Stimulated activated naive CD8-positive, alpha-beta T cell treated with anti-CD3 and anti-CD28 coated beads, Interleukin-15, Interleukin-2, amounts not matched to agents 100 U/mL and 50 U/mL, for 24 hours (primary cell): ENCODE measurements at regions not wholly inside any gene's neighbourhood (a gene's known extent, or its start where the extent isn't known, plus 50 kb on each side); places are given as distances from the start of the nearest gene placed in this dataset.

Experiments used
- ATAC-seq: fragments of 150-1000 bp; cut with Tn5 transposase; one replicate; pipeline ENCODE4 v1.10.0; 2021
- DNase-seq: peaks from one replicate; pipeline ENCODE4 v3.0.0; 2021

DNA sequence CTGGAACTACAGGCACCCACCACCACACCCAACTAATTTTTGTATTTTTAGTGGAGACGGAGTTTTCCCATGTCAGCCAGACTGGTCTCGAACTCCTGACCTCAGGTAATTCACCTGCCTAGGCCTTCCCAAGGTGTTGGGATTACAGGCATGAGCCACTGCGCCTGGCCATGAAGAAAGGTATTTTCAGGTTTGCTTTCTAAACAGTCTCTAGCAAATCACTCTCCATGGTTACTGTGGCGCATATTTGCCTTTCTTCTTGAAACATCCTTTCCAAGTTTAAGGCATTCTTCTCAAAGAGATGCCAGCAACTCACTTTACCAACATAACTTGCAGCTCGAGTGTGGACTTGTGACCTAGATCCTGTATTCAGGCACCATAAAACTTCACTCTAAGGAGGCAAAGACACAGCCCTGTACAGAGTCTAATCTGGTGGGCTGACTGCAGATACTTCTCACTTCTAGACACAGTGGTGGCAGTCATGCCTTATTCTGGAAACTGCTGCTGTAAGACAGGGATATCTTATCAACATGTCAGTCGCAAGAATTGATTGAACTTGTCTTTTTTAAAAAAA lies 461.4 kb upstream of the TSHZ3 start:
- DNase-seq (no peak), ATAC-seq (no peak)

- DNase-seq (no peak), ATAC-seq (no peak)
Observed at GRCh38 chr19:31817971-31818797, 468.9 kb upstream of the TSHZ3 start.

DNA sequence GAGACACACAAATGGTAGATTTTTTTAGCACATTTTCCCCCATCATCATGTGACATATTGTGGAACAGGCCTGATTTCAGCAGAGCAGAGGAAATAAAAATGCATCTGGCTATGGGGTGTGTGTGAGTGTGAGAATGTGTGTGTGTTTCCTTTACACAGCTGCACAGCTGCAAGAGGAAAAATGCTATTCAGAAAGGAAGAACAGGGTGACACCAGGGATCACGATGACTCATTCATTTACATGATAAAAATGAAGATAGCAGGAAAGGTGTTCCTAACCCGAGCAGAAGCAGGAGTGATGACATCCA lies 469.5 kb upstream of the TSHZ3 start:
- ATAC-seq, result no peak
- no peak for DNase-seq

DNA sequence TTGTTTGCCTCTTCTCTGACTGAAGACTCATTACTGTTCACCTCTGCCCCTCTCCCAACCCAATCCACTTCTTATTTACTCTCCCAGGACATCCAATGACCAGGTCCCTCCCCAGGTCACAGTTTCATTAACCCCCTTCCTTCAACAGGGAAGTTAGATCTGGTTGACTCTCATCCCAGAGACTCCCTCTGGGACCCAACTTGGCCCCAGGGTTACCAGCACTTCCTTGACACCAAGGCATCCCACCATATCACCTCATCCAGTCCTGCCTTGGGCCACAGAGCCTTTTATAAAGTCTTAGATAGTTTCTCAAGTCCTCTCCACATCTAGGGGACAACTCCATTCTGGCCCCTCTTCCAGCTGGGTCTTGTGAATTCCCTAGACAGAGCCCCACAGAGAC lies 470.6 kb upstream of the TSHZ3 start:
- no peak for ATAC-seq

GRCh38 chr19:31821346-31821745 lies 472.1 kb upstream of the TSHZ3 start:
- ATAC-seq (no peak), DNase-seq (no peak)

More for the DNA sequence above, 470.6 kb upstream of the TSHZ3 start:
- no peak for DNase-seq

- ATAC-seq (no peak), DNase-seq (no peak)
Observed at GRCh38 chr19:31825134-31826094, 476.2 kb upstream of the TSHZ3 start.

DNA sequence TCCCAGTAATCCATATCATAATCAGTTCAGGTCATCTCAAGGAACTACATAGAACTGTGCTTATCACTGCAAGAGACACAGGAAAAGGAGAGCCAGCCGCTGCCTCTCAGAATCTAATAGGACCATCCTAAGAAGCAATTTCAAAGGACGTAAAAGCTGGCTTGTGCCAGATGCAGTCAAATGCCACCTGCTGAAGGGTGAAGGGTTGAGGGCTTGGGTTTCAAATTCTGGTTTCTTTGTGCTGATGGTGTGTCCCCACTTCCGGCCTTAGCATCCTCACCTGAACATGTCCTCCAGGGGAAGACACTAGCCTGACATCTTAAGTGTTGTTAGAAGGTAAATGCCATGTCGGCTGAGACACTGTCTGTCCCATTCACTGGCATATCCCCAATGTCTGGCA lies 477.1 kb upstream of the TSHZ3 start:
- DNase-seq (no peak), ATAC-seq (no peak)

GRCh38 chr19:31831421-31832175 lies 482.4 kb upstream of the TSHZ3 start:
- ATAC-seq, result no peak

DNA sequence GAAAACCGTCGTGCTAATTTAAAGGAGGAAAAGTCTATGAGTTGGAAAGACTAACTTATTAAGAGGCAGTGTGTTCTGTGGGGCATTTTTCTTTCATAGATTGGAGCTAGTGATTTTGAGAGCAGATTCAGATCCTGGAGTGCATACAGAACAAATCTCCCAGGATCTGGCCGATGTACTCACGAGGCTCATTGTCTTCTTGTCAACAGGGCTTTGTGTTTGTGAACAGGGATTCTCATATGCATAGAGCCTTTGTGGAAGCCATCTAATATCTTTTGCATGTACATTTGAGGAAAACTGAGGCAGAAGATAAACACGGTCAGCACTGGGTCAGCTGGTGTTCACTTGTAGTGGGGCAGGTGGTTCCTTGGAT lies 482.9 kb upstream of the TSHZ3 start:
- ATAC-seq, result no peak
- no peak for DNase-seq

More at GRCh38 chr19:31831421-31832175, 482.4 kb upstream of the TSHZ3 start:
- no peak for DNase-seq

- no peak for DNase-seq
- no peak for ATAC-seq
Observed at GRCh38 chr19:31834070-31834469, 484.8 kb upstream of the TSHZ3 start.

DNA sequence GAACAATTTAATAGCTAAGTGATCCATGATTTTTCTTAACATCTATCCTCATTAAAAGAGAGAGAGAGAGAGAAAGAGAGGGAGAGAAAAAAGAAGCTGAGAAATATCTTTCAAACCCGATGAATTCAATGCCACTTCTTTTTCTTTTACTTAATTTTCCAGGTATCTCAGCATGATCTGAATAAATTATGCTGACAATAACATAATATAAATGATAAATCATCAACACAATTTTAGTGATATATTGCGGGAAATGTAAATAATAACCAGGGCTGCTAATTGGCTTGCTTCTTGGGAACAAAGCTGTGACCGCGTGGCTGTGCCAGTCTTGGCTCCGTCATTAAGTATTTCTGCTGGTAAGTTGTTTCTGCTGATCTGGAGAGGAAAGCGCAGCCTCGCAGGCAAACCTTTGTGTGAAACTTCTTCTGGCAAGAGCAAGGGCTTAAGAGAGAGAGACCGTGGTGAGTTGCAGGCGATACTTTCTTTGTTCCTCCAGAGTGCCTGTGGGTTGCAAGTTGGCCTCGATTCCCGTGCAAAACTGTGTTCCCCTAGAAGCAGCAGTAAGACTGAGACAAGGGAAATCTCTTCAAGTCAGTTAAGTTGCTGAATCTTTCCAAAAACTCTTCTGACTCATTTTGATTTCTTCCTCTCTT lies 489.1 kb upstream of the TSHZ3 start:
- no peak for DNase-seq
- ATAC-seq, result no peak

GRCh38 chr19:31840371-31840770 lies 491.1 kb upstream of the TSHZ3 start:
- DNase-seq (no peak), ATAC-seq (no peak)

- ATAC-seq, result no peak
- no peak for DNase-seq
Observed at GRCh38 chr19:31841755-31842154, 492.5 kb upstream of the TSHZ3 start.

GRCh38 chr19:31863122-31863521 lies 482.3 kb upstream of the ZNF507 start:
- ATAC-seq, result no peak
- DNase-seq, result no peak

GRCh38 chr19:31874313-31874712 lies 471.1 kb upstream of the ZNF507 start:
- DNase-seq (no peak), ATAC-seq (no peak)

DNA sequence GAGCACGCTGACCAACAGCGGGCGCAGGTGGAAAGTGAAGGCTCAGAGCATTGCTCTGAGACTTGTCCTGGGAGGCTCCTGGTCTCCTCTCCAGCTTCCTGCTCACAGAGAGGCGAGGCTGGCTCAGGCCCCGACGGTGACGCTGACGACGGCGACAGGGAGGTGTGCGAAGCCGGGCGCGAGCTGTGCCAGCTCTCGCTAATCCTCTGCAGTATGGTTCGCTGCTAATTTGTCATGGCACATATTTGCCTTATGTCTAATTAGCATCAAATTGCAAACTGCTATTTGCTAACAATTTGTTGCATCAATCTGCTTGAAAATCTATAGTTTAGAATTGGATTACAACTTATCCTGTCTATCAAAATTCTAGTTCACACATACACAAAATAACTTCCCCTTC lies 469.8 kb upstream of the ZNF507 start:
- no peak for ATAC-seq
- DNase-seq, result no peak

GRCh38 chr19:31880283-31880682 lies 465.1 kb upstream of the ZNF507 start:
- DNase-seq (no peak), ATAC-seq (no peak)

DNA sequence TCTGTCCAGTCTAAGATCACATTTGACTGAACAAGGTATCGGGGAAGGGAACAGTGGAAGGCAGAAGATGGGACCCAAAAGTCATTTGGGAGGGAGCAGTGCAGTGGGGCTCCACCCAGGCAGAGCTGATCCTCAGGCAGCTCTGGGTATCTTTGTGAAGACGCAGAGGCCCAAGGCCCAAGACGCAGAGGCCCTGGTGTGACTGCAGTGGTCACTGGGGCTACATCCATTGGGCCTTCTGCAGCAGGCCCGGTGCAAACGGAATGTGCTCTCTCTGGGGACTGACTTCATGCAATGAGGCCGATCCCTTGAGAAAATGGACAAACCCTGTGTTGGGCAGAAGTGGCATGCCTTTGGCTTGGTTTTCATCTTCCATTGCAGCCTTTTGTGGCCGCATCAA lies 463.4 kb upstream of the ZNF507 start:
- ATAC-seq (no peak), DNase-seq (no peak)

DNA sequence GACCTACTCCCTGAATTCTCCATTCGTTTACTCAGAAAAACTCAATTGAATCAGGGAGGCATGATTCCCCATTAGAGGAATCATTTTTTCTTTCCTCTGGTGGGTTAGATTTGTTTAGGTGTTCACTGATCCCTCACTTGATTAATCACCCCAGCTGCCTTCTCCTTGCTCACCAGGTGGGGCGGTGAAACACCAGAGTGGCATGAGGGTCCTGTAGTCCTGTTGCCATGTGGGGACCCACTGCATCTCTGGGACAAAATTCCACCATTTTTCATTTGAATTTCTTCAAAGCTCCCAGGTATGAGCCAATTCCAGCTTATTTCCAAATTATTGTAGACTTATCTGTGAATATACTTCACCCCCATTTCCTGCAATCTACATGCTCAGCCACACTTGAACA lies 462.7 kb upstream of the ZNF507 start:
- DNase-seq (no peak), ATAC-seq (no peak)

DNA sequence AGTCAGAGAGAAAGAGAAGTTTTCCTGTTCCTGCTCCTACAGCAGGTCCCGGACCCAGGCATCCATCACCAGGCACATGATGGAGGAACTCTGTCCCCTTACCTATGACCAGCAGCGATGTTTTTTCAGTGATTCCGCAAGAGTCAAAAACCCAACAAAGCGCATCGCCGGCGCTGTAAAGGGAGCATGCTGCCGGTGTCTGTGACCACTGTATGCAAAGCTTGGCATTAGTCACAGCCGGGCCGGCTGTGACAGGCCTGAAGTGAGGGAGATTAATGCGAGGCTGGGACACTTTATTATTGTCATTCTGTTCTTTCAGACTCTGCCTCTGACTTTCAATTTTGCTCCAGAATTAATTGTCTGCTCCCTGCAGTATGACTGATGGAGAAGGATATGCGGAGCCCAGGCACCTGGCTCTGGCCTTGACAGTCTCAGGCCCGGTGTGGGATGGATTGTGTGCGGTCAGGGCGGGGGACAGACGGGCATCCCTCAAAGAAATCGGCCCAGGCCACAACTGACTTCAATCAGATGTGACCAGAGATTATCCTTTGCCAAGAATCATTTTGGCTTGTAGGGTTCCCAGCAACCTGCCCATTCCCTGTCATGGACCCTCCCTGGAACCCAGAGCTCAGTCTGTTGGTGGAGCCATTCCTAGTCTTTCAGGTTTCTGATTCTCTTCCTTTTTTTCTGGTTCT lies 462.0 kb upstream of the ZNF507 start:
- DNase-seq (no peak), ATAC-seq (no peak)

DNA sequence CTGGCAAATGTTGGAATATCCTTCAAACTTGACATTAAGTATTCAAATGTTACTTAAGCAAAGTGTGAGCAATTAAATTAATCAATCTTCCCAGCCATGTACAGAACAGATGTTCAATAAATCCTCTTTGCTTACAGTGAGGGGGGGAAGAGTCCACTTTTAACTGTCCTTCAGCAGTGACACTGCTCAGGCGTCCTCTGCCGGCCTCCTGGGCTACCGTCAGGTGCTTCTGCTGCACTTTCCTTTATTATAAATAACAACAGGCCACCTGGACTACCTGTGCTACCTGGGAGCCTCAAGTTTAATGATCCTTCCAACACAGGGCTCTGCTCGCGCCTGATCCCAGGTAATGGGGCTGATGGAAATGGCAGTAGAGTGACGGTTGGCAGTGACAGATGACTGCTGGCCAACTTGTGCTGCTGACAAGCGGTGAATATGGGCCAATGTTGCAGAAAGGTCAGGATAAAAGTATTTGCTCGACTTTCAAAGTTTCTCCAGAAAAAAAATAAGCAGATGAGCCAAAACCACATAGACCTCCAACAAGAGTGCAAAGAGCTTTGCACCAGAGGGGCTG lies 460.0 kb upstream of the ZNF507 start:
- ATAC-seq, result no peak

More for the DNA sequence above, 460.0 kb upstream of the ZNF507 start:
- DNase-seq, result no peak
